GM10248 (cell line): ENCODE measurements at regions not wholly inside any gene's neighbourhood (a gene's known extent, or its start where the extent isn't known, plus 50 kb on each side); places are given as distances from the start of the nearest gene placed in this dataset.
"Not testable (repeated sequence)": the region's sequence is repeated elsewhere in the genome, so short reads cannot be mapped to it uniquely, and the experiment has no call there.

Experiments
- CTCF ChIA-PET: fragments of 300-600 bp; sonication (Branson Sonifier 250); formaldehyde crosslinking; extraction: SDS; loops from one replicate; lab custom pipeline; 2021; ENCODE audit warnings: antibody characterized with exemption; lab: Yijun Ruan, JAX
- POLR2A ChIA-PET: fragments of 350-650 bp; sonication (Branson Sonifier 250); formaldehyde crosslinking; extraction: SDS; loops from one replicate; lab custom pipeline; 2020; ENCODE audit warnings: antibody characterized with exemption; lab: Yijun Ruan, JAX
- DNase-seq: peaks from one replicate; pipeline ENCODE4 v3.0.0; 2012; ENCODE audit errors: extremely low spot score
- TF ChIP-seq, protein P1 (sequence below): IDR thresholded peaks from 2 replicates; pipeline ENCODE4 v1.5.1; 2012; ENCODE audit warnings: mild to moderate bottlenecking, low read depth; ENCODE audit errors: extremely low read depth, missing control alignments, control extremely low read depth

DNA sequence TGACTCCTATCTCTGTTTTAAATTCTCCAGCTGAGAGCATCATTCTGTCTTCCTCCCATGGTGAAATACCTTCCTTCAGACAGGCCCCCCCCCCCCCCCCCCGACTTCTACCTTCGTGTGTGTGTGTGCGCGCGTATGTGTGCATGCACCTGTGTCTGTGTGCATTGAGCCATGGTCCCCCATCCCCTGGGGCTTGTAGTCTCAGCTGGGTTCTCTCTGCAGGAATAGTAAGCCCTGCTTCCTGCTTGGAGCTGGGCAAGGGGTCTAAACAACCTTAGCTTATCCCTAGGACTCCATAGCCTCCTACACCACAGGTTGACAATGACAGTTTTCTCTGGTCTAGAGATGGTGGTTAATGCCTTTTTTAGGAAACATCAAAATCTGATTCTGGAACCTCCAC is 427.5 kb upstream of the KLHL29 start:
- ChIA-PET POLR2A (no interaction called here), CTCF (interaction anchor here (0.8 to 1.3 kb wide), 2 partner anchors 11 to 15 kb away, joined by 3 read pairs; no protein-coding TSS in a partner anchor)
- DNase-seq = no peak
- TF ChIP-seq, protein P1, sequence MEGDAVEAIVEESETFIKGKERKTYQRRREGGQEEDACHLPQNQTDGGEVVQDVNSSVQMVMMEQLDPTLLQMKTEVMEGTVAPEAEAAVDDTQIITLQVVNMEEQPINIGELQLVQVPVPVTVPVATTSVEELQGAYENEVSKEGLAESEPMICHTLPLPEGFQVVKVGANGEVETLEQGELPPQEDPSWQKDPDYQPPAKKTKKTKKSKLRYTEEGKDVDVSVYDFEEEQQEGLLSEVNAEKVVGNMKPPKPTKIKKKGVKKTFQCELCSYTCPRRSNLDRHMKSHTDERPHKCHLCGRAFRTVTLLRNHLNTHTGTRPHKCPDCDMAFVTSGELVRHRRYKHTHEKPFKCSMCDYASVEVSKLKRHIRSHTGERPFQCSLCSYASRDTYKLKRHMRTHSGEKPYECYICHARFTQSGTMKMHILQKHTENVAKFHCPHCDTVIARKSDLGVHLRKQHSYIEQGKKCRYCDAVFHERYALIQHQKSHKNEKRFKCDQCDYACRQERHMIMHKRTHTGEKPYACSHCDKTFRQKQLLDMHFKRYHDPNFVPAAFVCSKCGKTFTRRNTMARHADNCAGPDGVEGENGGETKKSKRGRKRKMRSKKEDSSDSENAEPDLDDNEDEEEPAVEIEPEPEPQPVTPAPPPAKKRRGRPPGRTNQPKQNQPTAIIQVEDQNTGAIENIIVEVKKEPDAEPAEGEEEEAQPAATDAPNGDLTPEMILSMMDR = no peak

DNA sequence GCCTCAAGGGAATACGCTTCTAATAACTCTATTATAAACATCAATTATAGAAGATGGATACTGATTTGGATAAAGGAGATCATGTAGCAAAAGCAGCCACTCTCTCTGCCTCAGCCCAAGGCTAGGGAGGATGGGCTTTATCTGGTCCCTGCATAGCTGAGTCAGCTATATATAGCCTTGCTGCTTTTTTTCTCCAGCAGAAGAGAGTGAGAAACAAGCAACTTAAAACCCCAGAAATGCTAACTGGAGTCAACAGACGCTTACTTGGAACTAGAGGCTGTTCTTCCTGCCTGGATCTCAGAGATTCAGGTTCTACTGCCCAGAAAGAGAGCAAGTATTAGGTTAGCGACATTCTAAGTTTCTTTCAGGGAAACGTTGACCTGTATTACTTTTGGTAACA is 426.7 kb upstream of the KLHL29 start:
- ChIA-PET CTCF (no interaction called here), POLR2A (no interaction called here)
- TF ChIP-seq, protein P1 = no peak
- DNase-seq = no peak

DNA sequence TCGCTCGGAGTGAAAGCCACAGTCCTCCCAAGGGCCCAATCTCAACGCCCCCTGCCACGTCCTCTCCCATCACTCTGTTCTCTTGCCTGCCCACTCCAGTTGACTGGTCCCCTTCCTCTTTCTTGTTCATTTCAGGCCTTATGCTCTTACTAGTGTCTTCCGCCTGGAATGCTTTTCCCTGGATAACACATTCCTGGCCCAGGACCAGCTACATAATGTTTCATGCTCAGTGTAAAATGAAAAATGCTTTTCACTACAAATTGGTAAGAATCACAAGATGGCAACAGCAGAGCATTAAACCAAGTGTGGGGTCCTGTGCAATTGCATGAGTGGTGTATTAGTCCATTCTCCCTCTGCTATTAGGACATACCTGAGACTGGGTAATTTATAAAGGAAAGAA is 417.2 kb upstream of the KLHL29 start:
- no peak for DNase-seq
- POLR2A ChIA-PET = no interaction called here
- TF ChIP-seq, protein P1 = no peak
- CTCF ChIA-PET = interaction anchor here (1.0 to 1.4 kb wide), 2 partner anchors 11 to 15 kb away, joined by 3 read pairs; no protein-coding TSS in a partner anchor

DNA sequence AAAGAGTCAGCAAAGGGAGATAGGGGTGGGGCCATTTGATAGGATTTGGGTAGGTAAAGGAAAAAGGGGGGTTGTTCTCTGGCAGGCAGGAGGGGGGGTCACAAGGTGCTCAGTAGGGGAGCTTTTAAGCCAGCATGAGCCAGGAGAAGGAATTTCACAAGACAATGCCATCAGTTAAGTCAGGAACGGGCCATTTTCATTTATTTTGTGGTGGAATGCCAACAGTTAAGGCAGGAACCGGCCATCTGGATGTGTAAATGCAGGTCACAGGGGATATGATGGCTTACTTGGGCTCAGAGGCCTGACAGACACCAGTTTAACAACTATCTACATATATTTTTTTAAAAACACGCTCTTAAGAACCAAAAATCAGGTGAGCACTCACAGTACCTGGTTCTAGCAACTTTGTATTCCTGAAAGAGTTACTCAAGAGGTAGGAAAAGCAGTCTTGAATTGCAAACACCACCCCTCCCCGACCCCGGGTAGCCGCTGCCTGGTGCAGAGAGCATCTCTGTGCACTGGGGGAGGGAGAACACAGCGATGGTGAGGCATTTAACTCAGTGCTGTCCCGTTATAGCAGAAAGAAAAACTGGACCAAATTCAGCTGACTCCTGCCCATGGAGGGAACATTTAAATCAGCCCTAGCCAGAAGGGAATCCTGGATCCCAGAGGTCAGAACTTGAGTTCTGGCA is 414.5 kb upstream of the KLHL29 start:
- POLR2A ChIA-PET = no interaction called here
- DNase-seq = no peak
- TF ChIP-seq, protein P1 = no peak
- CTCF ChIA-PET = no interaction called here

DNA sequence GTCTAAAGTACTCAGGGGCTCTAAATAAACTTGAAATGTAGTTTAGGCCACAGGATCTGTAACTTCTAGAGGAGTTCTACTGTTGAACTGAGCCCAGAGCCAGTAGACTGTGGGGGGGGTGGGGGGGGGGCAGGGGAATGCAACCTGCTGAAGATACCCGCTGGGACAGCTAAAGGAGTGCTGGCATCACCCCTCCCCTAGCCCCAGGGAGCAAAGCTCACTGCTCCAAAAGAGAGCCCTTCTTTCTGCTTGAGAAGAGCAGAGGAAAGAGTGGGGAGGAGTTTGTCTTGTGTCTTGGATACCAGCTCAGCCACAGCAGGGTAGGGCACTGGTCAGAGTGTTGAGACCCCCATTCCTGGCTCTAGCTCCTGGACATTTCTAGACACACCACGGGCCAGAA is 414.0 kb upstream of the KLHL29 start:
- TF ChIP-seq, protein P1 = no peak
- DNase-seq = no peak
- ChIA-PET CTCF (no interaction called here), POLR2A (no interaction called here)

DNA sequence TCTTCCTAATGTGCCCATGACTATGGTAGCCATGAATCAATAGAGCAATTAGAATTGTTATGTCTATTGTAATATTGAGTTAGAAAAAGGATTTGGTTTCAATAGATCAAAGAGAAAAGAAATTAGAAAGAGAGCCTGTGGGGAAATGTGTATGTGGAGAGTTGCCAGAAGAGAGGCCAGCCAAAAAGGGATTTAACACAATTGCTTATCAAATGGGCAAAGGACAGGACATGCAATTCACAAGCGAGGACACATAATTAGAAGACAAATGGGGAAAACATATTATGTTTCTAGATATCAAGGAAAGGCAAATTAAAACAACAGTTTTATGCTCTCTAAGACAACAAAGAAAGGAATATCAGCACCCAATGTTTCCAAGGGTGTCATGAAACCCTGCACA is 403.2 kb upstream of the KLHL29 start:
- ChIA-PET CTCF (no interaction called here), POLR2A (no interaction called here)
- no peak for DNase-seq
- TF ChIP-seq, protein P1 = no peak

DNA sequence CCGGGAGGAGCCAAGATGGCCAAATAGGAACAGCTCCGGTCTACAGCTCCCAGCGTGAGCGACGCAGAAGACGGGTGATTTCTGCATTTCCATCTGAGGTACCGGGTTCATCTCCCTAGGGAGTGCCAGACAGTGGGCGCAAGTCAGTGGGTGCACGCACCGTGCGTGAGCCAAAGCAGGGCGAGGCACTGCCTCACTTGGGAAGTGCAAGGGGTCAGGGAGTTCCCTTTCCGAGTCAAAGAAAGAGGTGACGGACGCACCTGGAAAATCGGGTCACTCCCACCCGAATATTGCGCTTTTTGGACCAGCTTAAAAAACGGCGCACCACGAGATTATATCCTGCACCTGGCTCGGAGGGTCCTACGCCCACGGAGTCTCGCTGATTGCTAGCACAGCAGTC is 400.8 kb upstream of the KLHL29 start:
- POLR2A ChIA-PET, CTCF ChIA-PET, DNase-seq: not testable (repeated sequence)
